ENCODE measurements at regions not wholly inside any gene's neighbourhood (a gene's known extent, or its start where the extent isn't known, plus 50 kb on each side); places are given as distances from the start of the nearest gene placed in this dataset.

- Histone ChIP-seq H3K9ac (ENCODE audit: control insufficient read depth, extremely low read depth, insufficient read depth, low read length) (no peak overlapping the region), H3K4me3 (ENCODE audit: control insufficient read depth in 2 of 3, extremely low read depth in 1 of 3, insufficient read depth in 2 of 3, low read depth in 1 of 3, low read length in 3 of 3) (no peak overlapping the region), H2AFZ (ENCODE audit: control insufficient read depth, low read length) (no peak overlapping the region), H3K4me1 (ENCODE audit: control insufficient read depth, extremely low read depth, insufficient read depth, low read length) (no peaks in the 10 kb centered on the region), H3K9me3 (ENCODE audit: control insufficient read depth, low read depth, low read length) (no peaks in the 10 kb centered on the region), H4K20me1 (ENCODE audit: control insufficient read depth, extremely low read depth, insufficient read depth, low read length) (no peaks in the 10 kb centered on the region), H3K36me3 (ENCODE audit: control insufficient read depth in 2 of 2, extremely low read depth in 1 of 2, insufficient read depth in 2 of 2, low read length in 2 of 2) (no peaks in the 10 kb centered on the region), H3K4me2 (ENCODE audit: control insufficient read depth, extremely low read depth, insufficient read depth, low read depth, low read length) (no peak overlapping the region), H3K27me3 (ENCODE audit: control insufficient read depth, extremely low read depth, insufficient read depth, low read length) (no peaks in the 10 kb centered on the region), H3K79me2 (ENCODE audit: control insufficient read depth, insufficient read depth, low read length) (no peaks in the 10 kb centered on the region), H3K27ac (ENCODE audit: control insufficient read depth, insufficient read depth, low read length) (no peak overlapping the region), H3K9me1 (ENCODE audit: control insufficient read depth, extremely low read depth, insufficient read depth, low read length) (no peaks in the 10 kb centered on the region)
- no peak for TF ChIP-seq CTCF (optimal IDR thresholded peaks at IDR 0.05 in 1 of 3, IDR thresholded peaks at IDR 0.05 in 1 of 3, conservative IDR thresholded peaks at IDR 0.05 in 1 of 3; ENCODE audit: extremely low read depth in 1 of 3, insufficient read depth in 2 of 3, low read length in 3 of 3)
- no peak for TF ChIP-seq EZH2 (IDR thresholded peaks at IDR 0.05; ENCODE audit: low read length)
- no peak for DNase-seq (ENCODE audit: low read depth, low spot score)
- FAIRE-seq, result no peak
- dilution Hi-C loops (cut with MboI; ENCODE audit: extremely low pct_ligation_motif_present, low sequenced_read_pairs), result no loop called here
Observed at GRCh38 chr21:28789523-28789922, 203.2 kb downstream of the LTN1 start.

- H3K4me3 ChIP-seq (ENCODE audit: control insufficient read depth in 2 of 3, extremely low read depth in 1 of 3, insufficient read depth in 2 of 3, low read depth in 1 of 3, low read length in 3 of 3), result no peak overlapping the region
- no peaks in the 10 kb centered on the region for H3K9me1 ChIP-seq (ENCODE audit: control insufficient read depth, extremely low read depth, insufficient read depth, low read length)
- no peaks in the 10 kb centered on the region for H4K20me1 ChIP-seq (ENCODE audit: control insufficient read depth, extremely low read depth, insufficient read depth, low read length)
- no peaks in the 10 kb centered on the region for H3K27me3 ChIP-seq (ENCODE audit: control insufficient read depth, extremely low read depth, insufficient read depth, low read length)
- no peak overlapping the region for H3K4me2 ChIP-seq (ENCODE audit: control insufficient read depth, extremely low read depth, insufficient read depth, low read depth, low read length)
- no peak overlapping the region for H3K9ac ChIP-seq (ENCODE audit: control insufficient read depth, extremely low read depth, insufficient read depth, low read length)
- no peaks in the 10 kb centered on the region for H3K79me2 ChIP-seq (ENCODE audit: control insufficient read depth, insufficient read depth, low read length)
- no peak overlapping the region for H2AFZ ChIP-seq (ENCODE audit: control insufficient read depth, low read length)
- no peaks in the 10 kb centered on the region for H3K36me3 ChIP-seq (ENCODE audit: control insufficient read depth in 2 of 2, extremely low read depth in 1 of 2, insufficient read depth in 2 of 2, low read length in 2 of 2)
- no peak overlapping the region for H3K27ac ChIP-seq (ENCODE audit: control insufficient read depth, insufficient read depth, low read length)
- FAIRE-seq (no peak), DNase-seq (ENCODE audit: low read depth, low spot score) (no peak)
- H3K9me3 ChIP-seq (ENCODE audit: control insufficient read depth, low read depth, low read length), result no peaks in the 10 kb centered on the region
- no peak for TF ChIP-seq CTCF (optimal IDR thresholded peaks at IDR 0.05 in 1 of 3, IDR thresholded peaks at IDR 0.05 in 1 of 3, conservative IDR thresholded peaks at IDR 0.05 in 1 of 3; ENCODE audit: extremely low read depth in 1 of 3, insufficient read depth in 2 of 3, low read length in 3 of 3)
- no peak for TF ChIP-seq EZH2 (IDR thresholded peaks at IDR 0.05; ENCODE audit: low read length)
- H3K4me1 ChIP-seq (ENCODE audit: control insufficient read depth, extremely low read depth, insufficient read depth, low read length), result no peaks in the 10 kb centered on the region
- dilution Hi-C loops (cut with MboI; ENCODE audit: extremely low pct_ligation_motif_present, low sequenced_read_pairs), result no loop called here
Observed at GRCh38 chr21:28788030-28788429, 204.6 kb downstream of the LTN1 start.
